Stimulated activated CD8-positive, alpha-beta memory T cell treated with anti-CD3 and anti-CD28 coated beads, Interleukin-7, amount 100 ng/mL, for 48 hours (primary cell): ENCODE measurements at regions not wholly inside any gene's neighbourhood (a gene's known extent, or its start where the extent isn't known, plus 50 kb on each side); places are given as distances from the start of the nearest gene placed in this dataset.
"Not testable (repeated sequence)": the region's sequence is repeated elsewhere in the genome, so short reads cannot be mapped to it uniquely, and the experiment has no call there.

ENCODE experiments used
- DNase-seq, 2 donors: peaks; one replicate each; pipeline ENCODE4 v3.0.0-alpha.2; 2020; ENCODE audit warnings: low read depth in 1 of 2; ENCODE audit errors: extremely low read depth in 1 of 2

GRCh38 chr15:91655563-91656290 is 197.8 kb upstream of the SLCO3A1 start:
- DNase-seq, result not testable (repeated sequence)

GRCh38 chr15:91660174-91660649 is 193.3 kb upstream of the SLCO3A1 start:
- no peak for DNase-seq

GRCh38 chr15:91664224-91664836 is 189.2 kb upstream of the SLCO3A1 start:
- DNase-seq, result no peak

GRCh38 chr15:91665212-91665611 is 188.3 kb upstream of the SLCO3A1 start:
- DNase-seq, result no peak

- DNase-seq, result no peak
Measured at GRCh38 chr15:91668370-91668769, 185.1 kb upstream of the SLCO3A1 start.

GRCh38 chr15:91670108-91670507 is 183.4 kb upstream of the SLCO3A1 start:
- DNase-seq, result no peak

GRCh38 chr15:91678003-91678402 is 175.5 kb upstream of the SLCO3A1 start:
- DNase-seq, result no peak

- DNase-seq, result no peak
Measured at GRCh38 chr15:91679447-91679846, 174.1 kb upstream of the SLCO3A1 start.

GRCh38 chr15:91685436-91685835 is 168.1 kb upstream of the SLCO3A1 start:
- DNase-seq, result no peak

GRCh38 chr15:91688811-91689210 is 164.7 kb upstream of the SLCO3A1 start:
- no peak for DNase-seq

GRCh38 chr15:91689377-91689776 is 164.1 kb upstream of the SLCO3A1 start:
- no peak for DNase-seq

- DNase-seq, result no peak
Measured at GRCh38 chr15:91692596-91692995, 160.9 kb upstream of the SLCO3A1 start.

GRCh38 chr15:91694131-91694830 is 159.2 kb upstream of the SLCO3A1 start:
- no peak for DNase-seq

GRCh38 chr15:91694831-91695210 is 158.7 kb upstream of the SLCO3A1 start:
- no peak for DNase-seq

GRCh38 chr15:91695799-91696198 is 157.7 kb upstream of the SLCO3A1 start:
- DNase-seq, result no peak

- no peak for DNase-seq
Measured at GRCh38 chr15:91696981-91697380, 156.5 kb upstream of the SLCO3A1 start.

- no peak for DNase-seq
Measured at GRCh38 chr15:91698241-91698640, 155.3 kb upstream of the SLCO3A1 start.

GRCh38 chr15:91699741-91700140 is 153.8 kb upstream of the SLCO3A1 start:
- DNase-seq, result no peak

GRCh38 chr15:91703274-91703673 is 150.2 kb upstream of the SLCO3A1 start:
- no peak for DNase-seq

- no peak for DNase-seq
Measured at GRCh38 chr15:91704343-91704742, 149.2 kb upstream of the SLCO3A1 start.

- peak; percentile 52 to 84 for DNase-seq
Measured at GRCh38 chr15:91706322-91707032, 147.0 kb upstream of the SLCO3A1 start.
